T47D (cell line): ENCODE measurements at regions not wholly inside any gene's neighbourhood (a gene's known extent, or its start where the extent isn't known, plus 50 kb on each side); places are given as distances from the start of the nearest gene placed in this dataset.

Source experiments
- DNase-seq, 2 experiments: peaks; one replicate each; pipeline versions ENCODE4 v3.0.0 to v3.0.0-alpha.2; 2011 to 2012; ENCODE audit warnings: low read depth in 1 of 2, low spot score in 1 of 2
- JUND ChIP-seq: IDR thresholded peaks from 2 replicates; pipeline ENCODE4 v1.6.1; 2012; ENCODE audit warnings: low read depth
- in situ Hi-C: cut with HindIII; loops from 2 replicates; pipeline ENCODE4 v1.10.0; 2016; ENCODE audit warnings: low sequenced_read_pairs, low pct_unique_long_range_greater_than_20kb

DNA sequence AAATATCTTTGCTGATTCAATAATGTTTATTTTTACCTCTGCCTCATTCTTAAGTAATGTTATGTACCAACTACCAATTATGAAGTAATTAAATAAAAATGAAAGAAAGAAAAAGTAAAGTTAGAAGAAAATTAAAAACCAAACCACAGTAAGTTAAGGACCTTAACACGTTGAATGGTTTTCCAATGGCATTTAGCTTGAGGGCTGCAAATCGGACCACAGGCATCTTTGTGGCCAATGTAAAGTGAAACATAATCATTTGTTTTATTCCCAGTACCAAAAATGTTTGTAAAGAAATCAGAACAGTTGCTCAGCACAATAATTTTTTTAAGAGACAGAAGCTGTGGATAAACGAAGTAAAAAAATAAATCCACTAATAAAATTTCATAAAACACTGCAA, 1455.5 kb upstream of the ZEB2 start:
- no peak for TF ChIP-seq JUND
- no peak for DNase-seq
- in situ Hi-C loops, result no loop called here

GRCh38 chr2:145961846-145962245, 1441.9 kb upstream of the ZEB2 start:
- no peak for DNase-seq
- no peak for TF ChIP-seq JUND
- in situ Hi-C loops, result no loop called here

DNA sequence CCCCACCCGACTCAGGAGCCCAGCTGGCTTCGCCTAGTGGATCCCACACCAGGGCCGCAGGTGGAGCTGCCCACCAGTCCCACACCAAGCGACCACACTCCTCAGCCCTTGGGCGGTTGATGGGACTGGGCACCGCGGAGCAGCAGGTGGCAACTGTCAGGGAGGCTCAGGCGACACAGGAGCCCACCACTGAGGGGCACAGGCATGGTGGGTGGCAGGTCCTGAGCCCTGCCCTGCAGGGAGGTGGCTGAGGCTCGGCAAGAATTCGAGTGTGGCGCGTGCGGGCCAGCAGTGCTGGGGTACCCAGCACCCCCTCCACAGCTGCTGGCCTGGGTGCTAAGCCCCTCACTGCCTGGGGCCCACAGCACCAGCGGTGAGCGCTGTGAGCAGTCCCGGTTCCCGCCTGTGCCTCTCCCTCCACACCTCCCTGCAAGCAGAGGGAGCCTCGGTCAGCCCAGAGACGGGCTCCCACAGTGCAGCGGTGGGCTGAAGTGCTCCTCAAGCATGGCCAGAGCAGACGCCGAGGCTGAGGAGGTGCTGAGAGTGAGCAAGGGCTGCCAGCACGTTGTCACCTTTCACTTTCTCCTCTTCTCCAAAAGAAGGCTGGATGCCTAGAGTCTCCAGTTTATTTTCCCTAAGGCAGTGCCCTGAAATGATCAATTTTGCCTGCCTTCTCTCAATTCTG, 1440.7 kb upstream of the ZEB2 start:
- DNase-seq, result no peak
- TF ChIP-seq JUND, result no peak
- in situ Hi-C loops, result no loop called here

DNA sequence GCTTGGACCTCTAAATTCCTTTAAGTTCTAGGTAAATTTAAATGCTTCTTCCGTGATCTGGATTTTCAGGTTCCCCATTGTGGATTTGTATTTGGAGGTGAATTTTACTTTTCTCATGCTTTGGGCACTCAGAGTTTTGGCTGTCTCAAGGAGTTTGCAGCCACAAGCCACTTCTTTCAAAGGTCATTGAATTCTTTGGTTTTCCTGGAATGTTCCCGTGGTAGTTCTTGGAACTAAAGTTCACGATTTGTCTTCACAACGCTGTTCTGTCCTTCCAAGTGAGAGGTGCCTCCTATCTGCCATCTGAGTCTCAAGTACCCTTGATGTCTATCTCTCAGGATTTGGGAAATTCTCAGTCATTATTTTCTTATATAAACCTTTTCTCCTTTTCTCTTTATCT, 1438.7 kb upstream of the ZEB2 start:
- no peak for TF ChIP-seq JUND
- in situ Hi-C loops, result no loop called here
- DNase-seq, result no peak

GRCh38 chr2:145957929-145958328, 1438.0 kb upstream of the ZEB2 start:
- in situ Hi-C loops, result no loop called here
- TF ChIP-seq JUND, result no peak
- no peak for DNase-seq

GRCh38 chr2:145939949-145940348, 1420.0 kb upstream of the ZEB2 start:
- in situ Hi-C loops, result no loop called here
- no peak for DNase-seq
- no peak for TF ChIP-seq JUND

DNA sequence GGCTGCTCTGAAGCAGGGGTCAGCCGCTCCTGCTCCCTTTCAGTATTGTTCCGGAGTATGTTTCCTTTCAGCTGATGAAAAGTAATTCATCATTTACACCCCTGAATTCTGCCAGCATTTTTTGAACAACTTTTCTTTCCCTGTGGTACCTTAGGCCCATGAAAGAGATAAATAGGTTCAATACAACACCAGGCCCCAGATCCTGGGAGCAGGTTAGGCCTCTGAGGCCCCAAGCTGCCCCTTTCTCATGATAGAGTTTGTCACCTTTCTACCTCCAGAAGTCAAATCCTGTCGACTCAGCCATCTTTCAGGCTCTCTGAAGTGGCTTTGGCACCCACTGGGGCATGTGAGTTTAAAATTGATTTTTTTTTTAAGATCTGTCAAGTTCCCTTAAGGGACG, 1415.1 kb upstream of the ZEB2 start:
- in situ Hi-C loops, result no loop called here
- DNase-seq, result no peak
- TF ChIP-seq JUND, result no peak

DNA sequence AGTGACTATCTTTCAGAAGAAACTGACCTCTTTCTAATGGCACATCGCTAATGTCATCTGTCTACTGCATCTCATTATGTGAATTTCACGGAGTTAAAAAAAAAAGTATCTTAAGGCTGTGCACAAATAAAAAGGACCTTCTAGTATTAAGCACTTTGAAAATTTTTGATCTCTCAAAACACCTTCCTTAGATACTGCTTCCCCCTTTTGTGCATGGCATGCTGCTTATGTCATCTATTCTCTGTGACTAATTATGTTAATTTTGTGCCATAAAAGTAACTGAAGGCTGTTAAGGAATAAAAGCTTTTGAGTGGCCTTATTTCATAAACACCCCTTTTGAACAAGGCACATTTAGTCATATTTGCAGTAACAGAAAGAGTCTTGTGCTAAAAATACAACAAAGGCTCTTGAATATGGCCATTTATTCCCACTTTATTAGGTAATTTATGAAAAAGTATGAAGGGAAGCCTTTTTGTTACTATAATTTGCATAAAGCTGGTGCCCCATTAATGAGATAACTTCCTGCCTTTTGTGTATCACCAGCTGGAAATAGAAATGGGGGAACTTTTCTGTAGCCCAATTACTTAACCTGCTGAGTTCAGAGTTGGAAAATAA, 1412.0 kb upstream of the ZEB2 start:
- no peak for DNase-seq
- in situ Hi-C loops, result no loop called here
- no peak for TF ChIP-seq JUND

GRCh38 chr2:145930318-145930717, 1410.4 kb upstream of the ZEB2 start:
- in situ Hi-C loops, result no loop called here
- no peak for DNase-seq
- no peak for TF ChIP-seq JUND

DNA sequence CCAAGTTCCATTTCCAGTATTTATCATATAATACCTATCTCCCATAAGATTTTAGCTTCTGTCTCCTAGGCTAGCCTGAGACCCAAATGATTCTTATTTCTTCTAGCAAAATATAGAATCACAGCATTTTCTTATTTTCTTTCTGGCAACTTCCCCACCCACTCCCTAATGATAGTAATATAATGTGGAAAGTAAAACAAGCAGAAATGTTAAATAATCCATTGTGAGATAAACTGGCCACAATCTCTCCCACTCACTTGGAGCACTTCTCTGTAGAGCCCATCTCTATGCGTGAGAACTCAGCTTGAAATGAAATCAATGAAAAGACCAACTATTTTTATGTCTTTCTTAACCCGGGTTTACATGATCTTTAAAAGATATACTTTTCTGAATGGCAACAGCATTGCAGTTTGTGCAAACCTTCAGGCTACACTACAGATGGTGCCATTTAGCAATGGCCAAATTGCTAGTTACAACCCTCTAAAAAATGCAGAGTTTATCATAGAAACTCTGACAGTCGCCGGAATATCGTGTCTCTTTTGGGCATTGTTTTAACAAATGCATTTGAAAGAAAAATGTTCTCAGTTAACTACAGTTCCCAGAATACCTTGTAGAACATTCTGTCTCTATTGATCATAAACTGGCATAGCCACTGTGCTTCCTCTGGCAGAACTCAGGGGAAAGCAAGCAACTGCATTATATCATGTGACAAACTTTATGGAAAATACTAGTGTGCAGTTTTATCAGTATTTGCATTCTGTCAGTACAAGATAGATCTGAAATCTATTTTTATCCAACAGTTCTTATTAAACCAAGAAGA, 1407.4 kb upstream of the ZEB2 start:
- TF ChIP-seq JUND, result no peak
- DNase-seq, result no peak
- in situ Hi-C loops, result no loop called here

GRCh38 chr2:145925591-145925990, 1405.7 kb upstream of the ZEB2 start:
- no peak for TF ChIP-seq JUND
- no peak for DNase-seq
- in situ Hi-C loops, result no loop called here

DNA sequence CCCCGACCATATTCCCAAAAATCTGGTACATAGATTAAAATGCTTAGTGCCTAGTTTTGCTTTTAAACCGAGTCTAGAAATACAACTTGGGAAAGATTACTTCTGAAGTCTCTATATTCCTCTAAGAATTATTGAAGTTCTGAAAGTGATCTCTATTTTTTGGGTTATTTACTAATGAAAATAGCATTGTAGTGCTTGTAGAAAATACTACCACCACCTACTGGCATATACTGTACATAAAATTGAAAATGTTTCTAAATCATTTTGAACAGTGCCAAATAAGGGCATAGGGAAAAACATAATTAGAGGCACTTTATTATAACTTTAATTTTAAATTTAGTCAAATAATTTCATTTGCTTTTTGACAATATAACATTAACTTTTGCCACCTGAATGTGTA, 1399.6 kb upstream of the ZEB2 start:
- no peak for TF ChIP-seq JUND
- in situ Hi-C loops, result no loop called here
- DNase-seq, result no peak

- in situ Hi-C loops, result no loop called here
- no peak for TF ChIP-seq JUND
Observed at GRCh38 chr2:145918951-145919350, 1399.0 kb upstream of the ZEB2 start.

More at GRCh38 chr2:145918951-145919350, 1399.0 kb upstream of the ZEB2 start:
- DNase-seq, result no peak
